ENCODE measurements at regions not wholly inside any gene's neighbourhood (a gene's known extent, or its start where the extent isn't known, plus 50 kb on each side); places are given as distances from the start of the nearest gene placed in this dataset.
A peak's percentile ranks its signal among the peaks of the same experiment; 100 is the strongest.
"Not testable (repeated sequence)": the region's sequence is repeated elsewhere in the genome, so short reads cannot be mapped to it uniquely, and the experiment has no call there.

GRCh38 chr3:159237226-159237625 is 435.4 kb downstream of the MFSD1 start:
- no peak for DNase-seq

DNA sequence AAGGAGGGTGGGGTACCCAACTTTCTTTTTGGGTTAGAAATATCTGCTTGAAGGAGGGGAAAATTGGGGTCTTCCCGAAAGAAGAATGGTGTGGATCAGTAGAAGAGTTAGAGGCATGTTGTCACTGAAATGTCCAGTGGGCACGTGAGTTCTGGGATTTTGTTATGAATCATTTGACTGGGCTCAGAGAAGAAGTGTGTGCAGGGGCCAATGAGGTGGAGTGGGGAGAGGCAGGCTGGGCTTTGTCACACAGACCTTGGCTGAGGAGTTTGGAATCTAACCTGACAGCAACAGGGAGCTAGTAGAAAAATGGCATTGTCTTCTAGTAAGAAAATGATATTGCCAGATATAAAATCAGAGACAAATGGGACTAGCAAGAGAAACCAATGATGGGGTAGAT is 436.8 kb downstream of the MFSD1 start:
- no peak for DNase-seq

GRCh38 chr3:159239059-159239458 is 437.2 kb downstream of the MFSD1 start:
- DNase-seq: no peak

- no peak for DNase-seq
Observed at GRCh38 chr3:159244933-159245332, 443.1 kb downstream of the MFSD1 start.

DNA sequence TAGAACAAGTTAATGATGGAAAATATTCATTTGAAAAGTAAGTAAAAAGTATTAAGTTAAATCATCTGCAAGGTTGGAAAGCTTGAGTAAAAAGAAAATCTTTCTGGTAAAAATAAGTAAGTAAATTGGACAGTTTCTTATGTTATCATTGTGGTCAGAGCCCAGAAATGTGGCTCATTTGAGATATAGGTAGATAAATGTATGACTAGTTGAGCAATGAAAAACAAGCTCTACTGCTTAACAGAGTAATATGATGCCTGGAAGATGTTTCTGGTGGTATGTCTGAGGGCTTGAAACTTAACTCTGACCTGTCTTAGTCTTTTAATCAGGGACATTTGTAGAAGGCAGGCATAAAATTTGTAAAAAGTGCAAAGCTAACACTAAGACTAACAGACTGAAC is 444.0 kb downstream of the MFSD1 start:
- no peak for DNase-seq

- no peak for DNase-seq
Observed at GRCh38 chr3:159246385-159246784, 444.5 kb downstream of the MFSD1 start.

GRCh38 chr3:159249472-159250174 is 447.8 kb downstream of the MFSD1 start:
- DNase-seq: no peak

DNA sequence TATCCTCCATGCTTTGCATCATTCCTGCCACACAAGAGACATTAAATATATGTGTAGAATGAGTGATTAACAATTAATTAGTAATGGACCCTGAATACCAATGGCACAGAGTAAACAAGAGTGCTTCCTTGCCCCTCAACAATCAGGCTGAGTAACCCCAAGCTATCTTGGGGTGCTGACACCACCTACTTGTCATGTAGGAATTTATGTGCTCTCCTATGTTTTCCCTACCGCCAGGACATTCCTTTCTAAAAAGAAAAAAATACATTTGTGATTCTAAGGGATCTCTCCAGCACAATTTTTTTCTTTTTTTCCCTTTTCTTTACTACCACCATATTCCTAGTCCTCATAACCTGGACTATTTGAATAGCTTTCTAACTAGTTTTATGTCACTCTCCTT is 449.1 kb downstream of the MFSD1 start:
- DNase-seq: no peak

DNA sequence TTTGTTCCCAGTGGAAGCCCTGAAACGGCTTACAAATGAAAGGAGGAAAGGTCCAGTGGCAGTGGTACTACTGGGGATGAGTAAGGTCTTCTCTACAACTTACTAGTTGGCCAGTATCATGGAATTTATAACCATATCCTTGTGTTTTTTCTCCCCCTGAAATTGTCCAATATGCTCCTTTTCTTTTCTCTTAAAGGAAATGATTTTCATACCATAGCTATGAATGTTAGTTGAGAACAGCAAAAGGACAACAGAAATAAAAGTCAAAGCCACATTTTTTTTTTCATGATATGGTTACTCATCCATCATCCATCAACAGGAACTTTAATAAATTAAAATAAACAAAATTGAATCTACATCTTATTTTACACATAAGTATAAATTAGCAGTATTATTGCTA is 450.4 kb downstream of the MFSD1 start:
- no peak for DNase-seq

DNA sequence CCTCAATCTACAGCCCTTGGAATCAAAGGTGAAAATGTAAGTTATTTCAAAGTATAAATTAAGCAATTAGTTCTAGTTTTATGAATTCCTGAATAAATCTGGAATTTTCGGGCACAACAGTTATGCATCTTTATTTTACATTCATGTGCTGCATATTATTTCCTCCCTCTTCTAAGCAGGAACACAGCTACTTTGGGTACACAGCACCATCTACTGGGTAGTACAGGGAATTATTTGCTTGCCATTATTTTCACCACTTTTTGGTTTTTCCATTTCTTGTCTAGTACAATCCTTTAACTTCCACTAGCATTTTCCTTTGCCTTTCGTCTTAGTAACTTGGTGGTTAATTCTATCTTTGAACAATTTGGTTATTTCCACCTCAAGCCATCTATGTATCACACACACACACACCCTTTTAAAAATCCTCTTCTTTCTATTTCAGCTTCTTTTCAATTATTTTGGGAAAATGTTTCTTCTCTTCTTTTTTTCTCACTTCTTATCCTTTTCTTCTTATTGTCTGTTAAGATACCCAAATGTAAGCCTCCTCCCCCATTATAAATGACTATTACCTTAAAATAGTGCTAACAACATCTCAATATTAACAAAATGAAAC is 451.0 kb downstream of the MFSD1 start:
- peak; percentile 40 to 52 for DNase-seq

GRCh38 chr3:159253860-159254259 is 452.0 kb downstream of the MFSD1 start:
- no peak for DNase-seq

GRCh38 chr3:159257954-159258353 is 456.1 kb downstream of the MFSD1 start:
- DNase-seq: no peak

DNA sequence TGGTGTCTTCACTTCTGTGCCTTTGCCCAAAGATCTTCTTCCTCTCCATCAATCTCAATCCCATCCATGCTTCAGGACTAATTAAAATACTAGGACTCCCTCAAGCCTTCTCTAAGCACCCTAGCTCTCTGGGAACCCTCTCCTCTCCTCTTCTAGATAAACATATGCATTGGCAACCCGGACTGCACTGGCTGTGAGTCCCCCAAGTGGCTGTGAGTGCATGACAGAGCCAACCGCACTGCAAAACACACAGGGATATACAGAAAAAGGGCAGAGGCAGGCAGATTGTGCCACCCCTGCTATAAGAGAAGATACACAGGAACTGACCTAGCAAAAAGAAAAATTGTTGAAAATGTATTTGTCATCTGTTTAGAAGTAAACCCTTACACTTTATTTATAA is 457.1 kb downstream of the MFSD1 start:
- no peak for DNase-seq

DNA sequence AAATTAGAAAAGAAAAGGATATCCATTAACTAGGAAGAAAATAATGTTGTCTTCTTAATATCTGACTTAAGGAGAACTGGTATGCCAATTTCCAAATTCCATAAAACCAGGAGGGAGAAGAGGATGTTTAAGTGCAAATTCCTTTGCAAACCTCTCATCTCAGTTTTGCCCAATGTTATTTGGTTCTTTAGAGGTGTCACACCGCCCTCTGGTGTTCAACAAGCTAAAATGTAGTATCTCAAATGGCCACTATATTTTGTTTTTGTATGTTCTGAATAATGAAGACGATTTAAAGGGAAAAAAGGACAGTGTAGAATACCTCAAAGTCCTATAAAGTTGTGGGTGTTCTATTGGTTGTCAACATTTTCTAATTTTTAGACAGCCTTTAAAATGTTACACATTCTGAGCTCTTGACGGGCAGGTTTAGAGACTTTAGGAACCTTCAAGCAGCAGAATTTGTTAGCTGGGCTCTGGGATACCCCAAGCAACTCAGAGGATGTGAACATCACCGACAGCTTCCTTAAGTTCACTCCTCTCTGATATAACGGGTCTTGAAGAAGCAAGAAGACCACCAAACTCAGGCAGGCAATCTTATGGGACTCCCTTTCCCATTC is 458.3 kb downstream of the MFSD1 start:
- DNase-seq: peak; percentile 47 to 49

GRCh38 chr3:159261333-159261732 is 459.5 kb downstream of the MFSD1 start:
- not testable (repeated sequence) for DNase-seq

- DNase-seq: peak; percentile 30 to 37
Observed at GRCh38 chr3:159263750-159264553, 462.1 kb downstream of the MFSD1 start.

DNA sequence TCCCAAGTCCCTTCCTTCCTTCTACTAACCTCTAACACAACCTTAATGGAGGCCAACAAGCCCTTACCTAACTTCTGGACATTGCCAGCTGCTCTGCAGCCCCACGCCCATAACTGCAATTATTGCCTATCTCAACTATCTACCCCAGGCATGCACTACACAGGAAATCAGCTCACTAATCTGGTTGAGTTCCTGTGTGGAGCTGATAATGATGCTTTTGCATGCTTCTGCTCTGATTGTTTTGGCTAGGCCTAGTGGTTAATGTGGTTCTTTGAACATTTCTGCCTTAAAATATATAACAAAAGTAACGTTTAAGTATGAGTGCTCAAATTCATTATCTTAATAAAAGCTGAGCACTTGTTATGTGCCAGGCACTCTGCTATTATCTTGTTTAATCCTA is 463.9 kb downstream of the MFSD1 start:
- DNase-seq: no peak

DNA sequence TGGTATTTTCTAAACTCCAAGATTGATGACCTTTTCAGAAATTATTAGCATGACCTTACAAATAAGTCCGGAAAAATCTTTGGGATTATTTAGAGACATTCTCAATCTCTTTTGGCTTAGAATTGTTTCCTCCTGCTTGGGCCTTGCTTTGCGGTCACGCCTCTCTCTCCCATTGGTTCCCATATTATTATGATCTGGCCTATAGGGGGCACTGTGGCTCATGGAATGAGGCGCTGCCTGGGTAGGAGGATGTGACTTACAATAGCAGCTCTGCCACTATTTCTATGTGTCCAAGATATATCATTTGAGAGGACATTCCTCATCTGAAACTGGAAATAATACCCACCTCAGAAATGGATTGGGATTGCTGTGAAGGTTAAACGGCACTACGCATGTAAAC is 464.9 kb downstream of the MFSD1 start:
- DNase-seq: peak; percentile 2 to 4

DNA sequence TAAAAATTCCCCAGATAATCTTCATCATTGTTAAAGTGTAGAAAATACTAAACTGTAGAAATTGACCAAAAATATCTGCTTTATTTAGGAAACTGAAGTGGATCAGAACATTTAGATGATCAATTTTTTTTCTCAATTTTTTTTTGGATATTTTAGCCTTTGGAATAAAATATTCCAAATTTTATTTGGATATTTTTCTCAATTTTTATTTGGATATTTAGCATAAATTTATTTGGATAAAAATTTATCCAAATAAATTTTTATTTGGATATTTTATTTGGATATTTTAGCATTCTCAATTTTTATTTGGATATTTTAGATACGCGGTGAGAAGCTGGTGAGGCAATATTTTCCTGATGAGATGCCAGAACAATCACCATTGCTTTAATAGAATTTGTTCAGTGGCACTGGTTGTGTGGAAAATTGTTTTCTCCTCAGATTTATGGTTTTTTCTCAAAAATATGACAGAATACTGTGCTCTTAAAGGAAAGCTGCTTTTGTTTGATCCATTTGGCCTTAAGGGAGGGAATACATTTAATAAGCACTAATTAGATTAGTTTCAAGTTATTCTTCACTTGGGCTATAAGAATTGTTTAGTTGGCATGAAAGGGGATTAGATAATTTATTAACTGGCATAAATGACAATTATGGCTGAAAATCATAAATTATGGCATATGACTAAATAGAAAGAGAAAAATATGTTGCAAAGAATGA is 470.1 kb downstream of the MFSD1 start:
- no peak for DNase-seq

DNA sequence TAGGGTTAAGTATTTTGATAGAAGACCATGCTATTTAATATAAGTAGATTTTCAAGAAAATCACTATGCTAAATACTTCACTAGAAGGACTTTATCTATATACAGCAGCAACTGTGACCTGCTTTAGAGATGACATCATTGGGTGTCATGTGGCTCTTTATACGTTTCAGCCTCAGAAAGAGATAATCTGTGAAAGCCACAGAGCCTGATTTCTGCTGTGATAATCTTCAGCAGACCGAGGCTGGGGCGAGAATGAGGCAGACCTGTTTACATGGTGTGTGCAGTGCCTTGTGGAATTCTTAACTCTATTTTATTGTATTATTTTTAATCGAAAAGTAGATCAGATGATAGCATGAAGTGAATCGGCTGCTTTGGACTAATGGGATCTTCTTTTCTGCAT is 471.2 kb downstream of the MFSD1 start:
- no peak for DNase-seq

GRCh38 chr3:159273608-159274007 is 471.8 kb downstream of the MFSD1 start:
- peak; percentile 11 to 35 for DNase-seq

- no peak for DNase-seq
Observed at GRCh38 chr3:159275741-159276140, 473.9 kb downstream of the MFSD1 start.

DNA sequence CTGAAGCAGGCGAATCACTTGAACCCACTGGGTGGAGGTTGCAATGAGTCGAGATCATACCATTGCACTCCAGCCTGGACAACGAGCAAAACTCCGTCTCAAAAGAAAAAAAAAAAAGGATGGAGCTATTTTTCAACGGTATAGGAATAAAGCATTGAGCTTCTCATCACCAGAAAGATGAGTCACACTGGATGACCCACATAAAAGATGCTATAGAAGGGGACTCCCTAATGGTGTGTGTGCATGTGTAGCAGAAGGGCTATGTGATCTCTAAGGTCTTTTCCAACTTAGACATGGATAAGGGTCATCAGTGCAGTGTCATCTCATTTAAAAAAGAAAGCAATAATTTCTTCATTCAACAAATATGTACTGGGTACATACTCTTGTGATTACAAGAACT is 476.0 kb downstream of the MFSD1 start:
- DNase-seq: no peak
